T1000 (cell line): ENCODE measurements at regions not wholly inside any gene's neighbourhood (a gene's known extent, or its start where the extent isn't known, plus 50 kb on each side); places are given as distances from the start of the nearest gene placed in this dataset.

Experiments
- DNase-seq: peaks from one replicate; lab custom pipeline; 2025; ENCODE audit warnings: mixed read lengths; lab: John Stamatoyannopoulos, UW

DNA sequence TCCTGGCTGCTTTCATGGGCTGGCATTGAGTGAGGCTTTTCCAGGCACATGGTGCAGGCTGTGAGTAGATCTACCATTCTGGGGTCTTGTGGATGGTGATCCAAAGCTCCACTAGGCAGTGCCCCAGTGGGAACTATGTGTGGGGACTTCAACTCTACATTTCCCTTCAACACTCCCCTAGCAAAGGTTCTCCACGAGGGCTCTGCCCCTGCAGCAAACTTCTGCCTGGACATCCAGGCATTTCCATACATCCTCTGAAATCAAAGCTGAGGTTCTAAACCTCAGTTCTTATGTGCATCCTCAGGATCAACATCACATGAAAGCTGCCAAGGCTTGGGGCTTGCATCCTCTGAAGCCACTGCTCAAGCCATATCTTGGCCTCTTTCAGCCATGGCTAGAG, 282.9 kb upstream of the ZPLD1 start:
- DNase-seq, result no peak

- no peak for DNase-seq
Measured at GRCh38 chr3:102156426-102156825, 278.4 kb upstream of the ZPLD1 start.

DNA sequence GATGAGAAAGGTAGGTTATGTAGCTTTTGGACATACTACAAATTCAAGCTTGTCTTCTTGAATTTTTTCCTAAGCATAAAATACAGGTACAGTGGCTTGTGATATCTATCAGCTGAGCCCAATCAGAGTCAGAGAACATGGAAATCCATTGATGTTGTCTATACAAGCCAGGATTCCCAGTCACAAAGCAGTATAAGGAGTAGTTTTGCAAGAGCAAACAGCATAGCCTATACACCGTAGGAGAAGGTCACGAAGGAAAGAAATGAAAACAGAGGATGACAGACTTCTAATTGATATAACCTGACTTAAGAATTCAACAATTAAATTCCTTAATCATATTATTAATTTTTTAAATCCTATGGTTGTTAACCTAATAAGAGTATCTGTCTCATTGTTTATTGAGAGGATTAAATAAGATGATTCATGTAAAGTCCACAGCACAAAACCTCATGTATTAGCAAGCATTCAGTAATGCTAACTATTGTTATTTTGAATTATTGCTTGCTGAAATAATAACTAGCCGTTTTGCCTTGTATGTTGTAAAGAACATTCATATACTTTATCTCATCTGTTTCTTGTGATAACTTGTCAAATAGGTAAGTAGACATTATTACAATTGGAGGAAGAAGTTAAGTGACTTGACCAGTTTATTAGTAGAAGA, 276.6 kb upstream of the ZPLD1 start:
- DNase-seq, result no peak

DNA sequence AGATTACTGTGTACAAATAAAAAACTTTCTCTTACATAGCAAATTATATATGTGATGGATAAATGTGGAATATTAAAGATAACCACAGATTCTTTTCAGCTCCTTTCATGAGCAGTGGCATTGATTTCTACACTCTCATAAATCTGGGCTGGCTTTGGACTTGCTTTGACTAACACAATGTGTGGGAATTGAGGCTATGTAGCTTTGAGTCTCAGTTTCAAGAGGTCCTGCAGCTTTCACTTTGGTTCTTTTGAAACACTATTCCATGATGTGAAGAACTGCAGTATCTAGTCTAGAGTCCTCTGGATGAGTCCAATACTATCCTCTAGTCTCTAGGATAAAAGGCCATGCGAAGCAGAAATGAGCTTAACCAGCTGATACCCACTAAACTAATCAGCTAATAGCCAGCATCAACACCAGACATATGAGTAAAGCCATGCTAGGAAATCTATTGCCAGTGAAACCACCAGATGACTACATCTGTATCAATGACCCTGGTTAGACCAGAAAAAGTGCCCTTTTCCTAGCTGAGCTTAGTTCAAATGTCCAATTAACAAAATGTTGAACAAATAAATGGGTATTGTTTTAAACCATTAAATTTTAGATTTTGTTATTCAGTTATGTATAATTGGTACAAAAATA, 274.9 kb upstream of the ZPLD1 start:
- DNase-seq, result no peak

DNA sequence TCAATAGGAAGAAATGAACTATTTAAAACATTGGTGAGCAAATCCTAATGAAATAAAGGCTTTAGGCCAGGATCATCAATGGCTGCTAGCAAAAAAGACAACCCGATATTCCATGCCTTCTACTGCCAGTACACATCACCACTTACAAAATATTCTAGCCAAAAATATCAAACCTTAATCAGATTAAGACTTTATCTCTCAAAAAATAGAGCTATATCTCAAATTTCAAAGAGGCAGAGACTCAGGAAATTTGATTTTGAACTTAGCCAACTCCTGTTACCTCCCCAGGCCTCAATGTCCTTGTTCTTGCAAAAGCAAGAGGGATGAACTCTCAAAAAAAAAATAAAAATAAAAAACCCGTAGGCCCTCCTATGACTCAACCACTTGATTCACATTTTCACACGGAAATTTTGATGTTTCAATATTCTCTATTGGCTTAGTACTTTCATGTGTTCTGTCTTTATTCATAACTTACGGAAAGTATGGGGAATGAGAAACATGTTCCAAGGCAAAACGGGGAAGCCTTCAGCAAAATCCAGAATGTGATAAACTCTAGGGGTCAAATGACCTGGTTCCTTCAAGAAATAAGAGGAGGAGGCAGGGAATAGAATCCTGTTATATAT, 273.3 kb upstream of the ZPLD1 start:
- no peak for DNase-seq

DNA sequence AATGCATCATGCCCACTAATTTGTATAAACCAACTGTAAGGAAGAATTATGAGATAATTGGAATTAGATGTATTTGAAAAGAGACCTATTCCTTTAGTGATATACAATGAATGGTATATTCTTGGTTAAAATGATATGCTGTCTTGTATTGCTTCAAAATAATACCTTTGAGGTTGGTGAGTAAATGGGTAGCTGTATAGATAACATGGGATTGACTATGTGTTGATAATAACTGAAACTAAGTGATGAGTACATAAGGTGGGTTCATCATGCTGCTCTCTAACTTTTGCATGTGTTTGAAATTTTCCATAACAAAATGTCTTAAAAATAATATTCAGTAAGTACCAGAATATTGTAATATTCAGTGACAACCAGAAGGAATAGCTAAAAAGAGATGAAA, 272.6 kb upstream of the ZPLD1 start:
- DNase-seq, result no peak

DNA sequence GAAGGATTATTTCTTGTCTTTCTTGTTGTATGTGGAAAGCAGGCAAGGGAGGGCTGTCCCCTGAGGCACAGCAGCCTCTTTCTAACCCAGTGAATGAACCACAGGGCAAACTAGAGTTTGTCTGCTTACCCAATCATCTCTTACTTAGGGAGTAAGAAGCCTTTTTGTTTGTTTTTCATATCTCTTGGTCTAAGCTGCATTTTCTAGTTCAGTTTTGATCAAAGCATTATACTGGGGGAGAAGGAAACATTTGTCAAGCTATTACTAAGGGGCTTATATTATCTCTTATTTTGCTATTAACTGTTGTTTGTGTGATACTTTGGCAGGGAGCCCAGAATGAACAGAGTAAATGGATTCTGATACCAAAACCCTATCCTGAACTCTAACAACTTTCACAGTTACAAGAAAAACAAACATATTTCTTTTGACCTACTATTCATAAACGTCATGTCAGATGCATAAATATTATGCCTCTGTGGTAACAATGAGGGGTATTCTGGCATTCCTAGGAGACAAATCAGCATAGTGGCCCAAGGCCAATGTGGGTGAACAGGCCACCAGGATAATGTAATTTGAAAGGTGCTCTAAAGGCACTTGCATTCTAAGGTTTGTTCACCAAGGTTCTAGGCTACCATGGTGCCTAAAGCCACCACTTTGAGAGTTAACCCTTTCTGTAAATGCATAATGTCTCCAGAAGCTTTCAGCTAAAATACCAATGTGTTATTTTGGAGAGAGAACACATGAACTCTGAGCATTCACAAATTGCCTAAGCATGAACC, 271.6 kb upstream of the ZPLD1 start:
- DNase-seq, result peak; percentile 37

- DNase-seq, result no peak
Measured at GRCh38 chr3:102163818-102164154, 271.0 kb upstream of the ZPLD1 start.

DNA sequence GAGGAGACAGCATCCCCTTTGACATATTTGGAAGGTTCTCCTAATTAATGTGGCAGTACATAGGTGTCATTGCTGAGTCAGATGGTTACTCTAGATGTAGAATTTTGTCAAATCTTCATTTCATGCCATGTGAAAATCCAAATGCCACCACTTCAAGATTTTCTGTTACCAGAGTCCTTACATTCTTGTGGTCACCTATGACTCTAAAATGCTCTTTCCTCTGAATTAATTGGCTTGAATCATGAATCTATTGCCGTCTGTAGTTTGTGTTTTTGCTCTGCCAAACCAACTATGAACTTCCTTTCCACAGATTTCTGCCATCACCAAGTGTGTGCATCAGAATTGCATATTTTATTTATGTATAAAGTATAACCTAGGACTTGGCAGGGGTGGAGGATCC, 269.4 kb upstream of the ZPLD1 start:
- DNase-seq, result no peak

- no peak for DNase-seq
Measured at GRCh38 chr3:102169915-102170479, 264.8 kb upstream of the ZPLD1 start.

GRCh38 chr3:102170545-102170944, 264.3 kb upstream of the ZPLD1 start:
- no peak for DNase-seq

DNA sequence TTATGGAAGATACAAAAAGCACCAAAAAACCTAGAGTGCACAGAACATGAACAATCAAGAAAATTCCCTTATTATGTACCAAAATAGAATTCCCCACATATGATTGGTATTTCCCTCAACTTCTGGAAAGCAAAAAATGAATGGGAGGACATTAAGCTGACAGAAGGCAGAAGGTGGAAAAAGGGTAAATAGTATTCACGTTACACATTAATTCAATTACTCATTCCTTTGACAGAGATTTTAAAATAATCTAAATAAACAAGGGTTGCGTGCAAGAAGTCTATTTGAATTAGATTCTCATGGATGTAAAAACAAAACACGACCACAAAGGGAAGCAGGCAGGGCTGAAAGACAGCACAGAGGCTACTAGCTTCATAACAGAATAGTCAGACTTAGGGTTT, 260.5 kb upstream of the ZPLD1 start:
- no peak for DNase-seq

DNA sequence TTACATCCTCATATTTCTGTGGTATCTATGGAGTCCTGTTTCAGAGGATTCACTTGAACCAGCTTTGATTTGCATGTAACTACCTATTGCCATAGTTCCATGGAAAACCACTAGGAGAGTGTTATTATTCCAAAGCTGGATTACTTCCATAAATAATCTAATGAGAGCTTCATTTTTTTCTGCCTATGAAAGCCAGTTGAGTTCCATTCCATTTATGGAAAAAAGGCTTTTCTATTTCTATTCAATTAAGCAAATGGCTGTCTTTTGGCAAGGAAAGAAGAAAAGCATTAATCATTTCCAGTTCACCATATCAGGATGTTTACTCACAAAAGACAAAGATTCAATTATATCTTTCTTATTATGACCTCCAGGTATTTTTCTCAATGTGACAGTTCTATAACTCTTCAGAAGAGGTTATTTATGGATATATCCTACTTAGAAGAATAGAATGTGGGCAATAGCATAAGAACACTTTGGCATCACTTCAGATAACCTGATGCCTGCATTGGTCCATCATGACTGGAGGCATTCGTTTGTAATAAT, 259.9 kb upstream of the ZPLD1 start:
- no peak for DNase-seq

DNA sequence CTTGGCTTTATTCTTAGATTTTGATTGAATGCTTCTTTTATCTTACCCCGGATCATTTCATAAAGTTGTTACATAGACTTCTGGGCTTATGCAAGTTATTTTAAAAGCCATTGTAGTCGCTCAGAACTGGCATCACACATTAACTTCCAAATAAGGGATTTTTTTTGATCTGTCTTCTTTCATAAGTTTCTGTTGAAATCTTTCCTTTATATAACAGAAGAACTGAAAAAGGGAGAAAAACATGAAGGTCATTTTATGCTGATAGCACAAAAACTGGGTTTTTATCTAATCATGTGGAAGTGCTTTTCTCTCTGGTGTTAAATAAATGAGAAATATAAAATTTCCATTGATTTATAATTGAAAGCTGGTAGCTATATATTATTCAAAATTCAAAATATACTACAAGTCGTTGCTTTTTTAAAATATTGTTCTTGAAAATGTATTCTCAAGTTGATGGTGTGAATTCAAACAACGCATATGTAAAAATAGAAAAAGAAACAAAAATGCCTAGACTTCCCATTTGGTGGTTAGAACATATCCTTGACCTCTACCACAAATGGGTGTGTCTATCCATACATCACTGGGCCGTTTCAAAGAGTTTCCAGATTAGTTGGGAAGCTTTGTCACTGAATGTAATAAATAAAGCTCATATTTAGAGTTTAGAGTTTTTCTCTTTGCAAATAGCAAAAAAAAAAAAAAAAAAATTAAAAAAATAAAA, 258.3 kb upstream of the ZPLD1 start:
- DNase-seq, result no peak

DNA sequence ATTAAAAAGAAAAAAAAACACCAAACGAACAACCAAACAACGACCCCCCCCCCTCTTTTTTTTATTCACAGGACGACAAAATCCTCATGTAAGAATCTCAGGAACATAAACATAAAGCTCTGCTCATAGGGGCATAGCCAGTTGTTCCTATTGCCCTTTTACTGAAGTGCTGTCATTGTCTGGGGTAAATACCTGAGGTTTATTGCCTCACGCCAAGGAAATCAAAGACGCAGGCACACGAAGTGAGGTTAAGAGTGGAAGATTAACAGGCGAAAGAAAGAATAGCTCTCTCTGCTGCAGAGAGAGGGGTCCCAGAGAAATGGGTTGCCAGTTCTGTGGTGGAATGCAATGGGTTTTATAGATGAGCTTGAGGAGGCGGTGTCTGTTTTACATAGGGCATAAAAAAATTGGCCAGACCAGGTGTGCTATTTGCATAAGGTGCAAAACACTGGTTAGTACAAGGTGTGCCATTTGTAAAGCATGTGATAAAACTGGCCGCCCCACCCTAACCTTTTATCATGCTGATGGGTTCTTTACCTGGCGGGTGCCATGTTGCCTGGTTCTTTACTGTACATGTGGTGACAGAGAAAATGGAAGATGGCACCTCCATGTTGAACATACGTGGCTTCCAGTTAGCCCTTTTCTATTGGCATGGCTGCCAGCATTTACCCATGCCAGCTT, 257.6 kb upstream of the ZPLD1 start:
- DNase-seq, result no peak

DNA sequence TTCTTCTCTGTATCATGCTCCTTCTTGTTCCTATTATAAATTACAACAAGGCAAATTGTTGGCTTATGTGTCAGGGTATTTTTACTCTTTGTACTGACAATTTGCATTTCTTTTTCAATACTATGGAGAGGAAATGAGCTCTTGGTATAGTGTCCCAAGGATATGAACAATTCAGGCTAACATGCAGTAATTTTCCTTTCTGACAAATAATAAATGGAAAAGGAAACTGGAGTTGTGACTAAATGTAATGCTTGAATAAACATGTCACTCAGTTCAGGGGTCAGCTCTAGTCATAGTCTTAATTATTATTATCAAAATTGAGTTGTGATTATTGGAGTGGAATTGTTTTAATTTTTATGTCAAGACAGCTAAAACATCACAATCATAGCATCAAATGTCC, 256.0 kb upstream of the ZPLD1 start:
- no peak for DNase-seq

DNA sequence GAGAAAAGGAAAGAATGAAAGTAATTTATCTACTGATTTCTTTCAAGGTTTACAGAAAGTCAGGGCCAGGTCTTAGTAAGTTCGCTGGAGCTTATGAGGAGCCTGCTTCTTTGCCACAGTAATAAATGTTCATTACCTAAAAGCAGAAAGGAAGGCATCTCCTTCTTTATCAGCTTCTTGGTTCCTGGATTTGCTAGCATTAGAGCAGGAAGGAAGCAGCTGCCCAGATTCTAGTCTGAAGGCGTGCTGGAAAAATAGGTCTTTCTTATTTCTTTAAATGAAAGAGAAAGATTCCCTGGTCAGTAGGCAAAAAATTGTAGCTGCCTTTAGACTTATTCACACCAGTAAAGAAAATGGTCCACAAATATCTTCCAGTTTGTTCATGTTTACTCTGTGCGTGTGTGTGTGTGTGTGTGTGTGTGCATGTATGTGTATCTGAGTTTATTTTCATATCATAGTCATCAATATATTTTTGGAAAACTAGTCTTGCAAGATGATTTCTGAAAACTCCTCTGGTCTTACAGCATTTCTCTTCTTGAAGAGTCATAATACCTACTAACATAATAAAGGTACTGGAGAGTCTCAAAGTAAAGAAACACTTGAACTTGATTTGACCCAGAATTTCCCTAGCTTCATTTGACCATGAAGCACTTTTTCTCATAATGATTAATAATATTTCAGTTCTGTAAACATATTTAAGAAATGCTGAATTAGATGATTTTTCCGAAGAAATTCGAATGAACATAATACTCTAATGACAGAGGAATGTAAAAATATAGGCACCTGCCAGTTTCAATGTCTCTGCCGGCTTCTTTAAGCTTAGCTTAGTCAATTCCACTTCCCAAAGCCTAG, 255.3 kb upstream of the ZPLD1 start:
- DNase-seq, result no peak

DNA sequence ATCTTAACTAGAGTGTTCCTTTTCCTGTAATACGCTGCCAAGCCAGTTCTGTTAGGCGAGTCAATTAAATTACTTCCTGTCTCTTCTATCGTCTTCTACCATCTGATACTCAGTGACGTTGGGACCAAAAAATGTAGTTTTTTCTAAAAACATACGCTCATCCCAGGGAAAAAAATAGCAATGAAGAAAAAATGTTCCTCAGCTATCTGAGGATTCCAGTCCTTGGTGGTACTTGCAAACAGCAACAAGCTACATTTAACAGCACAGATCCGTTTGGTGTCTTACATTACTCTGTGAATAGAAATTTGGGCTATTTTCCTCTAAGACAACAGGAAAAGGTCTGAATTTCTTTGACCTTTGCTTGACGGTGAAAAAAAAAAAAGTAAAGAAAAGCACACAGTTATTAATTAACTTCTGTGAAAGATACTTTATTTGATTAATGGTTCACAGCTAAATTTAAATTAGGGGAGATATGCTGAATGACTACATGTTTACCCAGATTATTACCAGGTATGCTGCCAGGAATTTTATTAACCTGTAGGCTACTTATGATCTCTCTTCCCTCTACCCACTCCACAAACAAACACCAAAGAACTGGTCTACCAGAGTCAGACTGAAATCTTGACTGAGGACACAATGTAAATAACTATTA, 254.4 kb upstream of the ZPLD1 start:
- no peak for DNase-seq

- no peak for DNase-seq
Measured at GRCh38 chr3:102181175-102181920, 253.5 kb upstream of the ZPLD1 start.
